Loucy (cell line): ENCODE measurements at regions not wholly inside any gene's neighbourhood (a gene's known extent, or its start where the extent isn't known, plus 50 kb on each side); places are given as distances from the start of the nearest gene placed in this dataset.
"Not testable (repeated sequence)": the region's sequence is repeated elsewhere in the genome, so short reads cannot be mapped to it uniquely, and the experiment has no call there.

Source experiments
- CTCF ChIP-seq: fragments of 200-600 bp; sonication (generic); conservative IDR thresholded peaks from 2 replicates; pipeline ENCODE4 v1.5.1; 2014; ENCODE audit warnings: mild to moderate bottlenecking, antibody characterized with exemption, low read length
- EZH2phosphoT487 ChIP-seq: fragments of 200-600 bp; IDR thresholded peaks from 2 replicates; pipeline ENCODE4 v1.6.1; 2018; ENCODE audit warnings: antibody characterized with exemption, mild to moderate bottlenecking, moderate library complexity, borderline replicate concordance

GRCh38 chrX:26911785-26912184, 551.4 kb downstream of the PPP4R3C start:
- not testable (repeated sequence) for TF ChIP-seq CTCF, EZH2phosphoT487
